SK-N-SH treated with all-trans-retinoic acid at 6 μM for 48 hours (cell line): ENCODE measurements at regions not wholly inside any gene's neighbourhood (a gene's known extent, or its start where the extent isn't known, plus 50 kb on each side); places are given as distances from the start of the nearest gene placed in this dataset.

Source experiments
- ARNTL ChIP-seq: fragments of 450-650 bp; formaldehyde crosslinking; IDR thresholded peaks from 2 replicates; pipeline ENCODE4 v1.5.0; 2020; ENCODE audit warnings: low read depth, mild to moderate bottlenecking, moderate library complexity, borderline replicate concordance
- BACH2 ChIP-seq: fragments of 250-450 bp; sonication (Bioruptor Pico); IDR thresholded peaks from 2 replicates; pipeline ENCODE4 v1.9.0; 2021; ENCODE audit warnings: mild to moderate bottlenecking, borderline replicate concordance
- PATZ1 ChIP-seq: fragments of 250-450 bp; sonication (Bioruptor Pico); IDR thresholded peaks from 2 replicates; pipeline ENCODE4 v1.8.0; 2020; ENCODE audit warnings: mild to moderate bottlenecking, moderate library complexity, borderline replicate concordance
- RARB ChIP-seq: fragments of 250-450 bp; sonication (Bioruptor Pico); IDR thresholded peaks from 2 replicates; pipeline ENCODE4 v1.8.0; 2021; ENCODE audit warnings: mild to moderate bottlenecking, moderate library complexity
- ZFP3 ChIP-seq: fragments of 250-450 bp; sonication (Bioruptor Pico); IDR thresholded peaks from 2 replicates; pipeline ENCODE4 v1.5.0; 2020; ENCODE audit warnings: mild to moderate bottlenecking, moderate library complexity
- ZNF8 ChIP-seq: fragments of 450-650 bp; formaldehyde crosslinking; IDR thresholded peaks from 2 replicates; pipeline ENCODE4 v1.5.0; 2020; ENCODE audit warnings: mild to moderate bottlenecking, moderate library complexity

DNA sequence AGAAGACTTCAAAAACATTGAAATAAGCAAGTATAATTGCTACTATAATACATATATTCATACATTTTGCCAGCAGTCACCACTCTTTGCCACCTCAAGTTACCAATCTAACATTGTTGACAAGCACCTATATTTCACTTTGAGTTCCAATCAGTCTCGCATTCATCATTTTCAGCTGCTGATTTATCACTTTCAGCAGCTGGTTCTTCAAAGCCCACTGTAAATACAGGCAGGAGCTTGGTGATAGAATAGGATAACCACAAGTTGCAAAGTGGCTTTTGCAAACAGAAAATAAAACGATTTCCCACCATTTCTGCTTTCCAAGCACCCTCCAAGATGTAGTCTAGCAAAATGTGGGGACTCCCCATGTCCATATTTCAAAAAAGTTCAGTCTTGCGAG is 114.2 kb upstream of the ITGA1 start:
- TF ChIP-seq BACH2 (CRISPR knock-in tag) (no peak), PATZ1 (no peak), ARNTL (CRISPR knock-in tag) (no peak), RARB (no peak), ZFP3 (no peak), ZNF8 (CRISPR knock-in tag) (no peak)
